Mucosa of rectum (tissue), 2 donors: ENCODE measurements at regions not wholly inside any gene's neighbourhood (a gene's known extent, or its start where the extent isn't known, plus 50 kb on each side); places are given as distances from the start of the nearest gene placed in this dataset.

Source experiments
- H3K27ac ChIP-seq, 2 donors: one replicate each; pipeline ENCODE4 v1.7.0; 2013; ENCODE audit warnings: inconsistent platforms in 2 of 2, low read depth in 2 of 2, low read length in 2 of 2
- H3K27me3 ChIP-seq, 2 donors: one replicate each; pipeline ENCODE4 v1.7.0; 2013; ENCODE audit warnings: low read length in 2 of 2; ENCODE audit not compliant: control insufficient read depth in 2 of 2, insufficient read depth in 2 of 2
- H3K36me3 ChIP-seq, 2 donors: one replicate each; pipeline ENCODE4 v1.7.0; 2013; ENCODE audit warnings: low read length in 2 of 2; ENCODE audit not compliant: control insufficient read depth in 2 of 2, insufficient read depth in 2 of 2
- H3K4me1 ChIP-seq, 2 donors: one replicate each; pipeline ENCODE4 v1.7.0; 2013; ENCODE audit warnings: low read length in 2 of 2, mild to moderate bottlenecking in 1 of 2; ENCODE audit not compliant: control insufficient read depth in 2 of 2, insufficient read depth in 2 of 2
- H3K4me3 ChIP-seq, 2 donors: one replicate each; pipeline ENCODE4 v1.7.0; 2013; ENCODE audit warnings: low read length in 2 of 2
- H3K9ac ChIP-seq, 2 donors: one replicate each; pipeline ENCODE4 v1.7.0; 2013; ENCODE audit warnings: low read length in 2 of 2, low read depth in 1 of 2, mild to moderate bottlenecking in 1 of 2
- H3K9me3 ChIP-seq, 2 donors: one replicate each; pipeline ENCODE4 v1.7.0; 2013; ENCODE audit warnings: low read length in 2 of 2; ENCODE audit not compliant: control insufficient read depth in 2 of 2
- donor health status: healthy.
- donor health status: Normal muscosa, but diverticular disease.

DNA sequence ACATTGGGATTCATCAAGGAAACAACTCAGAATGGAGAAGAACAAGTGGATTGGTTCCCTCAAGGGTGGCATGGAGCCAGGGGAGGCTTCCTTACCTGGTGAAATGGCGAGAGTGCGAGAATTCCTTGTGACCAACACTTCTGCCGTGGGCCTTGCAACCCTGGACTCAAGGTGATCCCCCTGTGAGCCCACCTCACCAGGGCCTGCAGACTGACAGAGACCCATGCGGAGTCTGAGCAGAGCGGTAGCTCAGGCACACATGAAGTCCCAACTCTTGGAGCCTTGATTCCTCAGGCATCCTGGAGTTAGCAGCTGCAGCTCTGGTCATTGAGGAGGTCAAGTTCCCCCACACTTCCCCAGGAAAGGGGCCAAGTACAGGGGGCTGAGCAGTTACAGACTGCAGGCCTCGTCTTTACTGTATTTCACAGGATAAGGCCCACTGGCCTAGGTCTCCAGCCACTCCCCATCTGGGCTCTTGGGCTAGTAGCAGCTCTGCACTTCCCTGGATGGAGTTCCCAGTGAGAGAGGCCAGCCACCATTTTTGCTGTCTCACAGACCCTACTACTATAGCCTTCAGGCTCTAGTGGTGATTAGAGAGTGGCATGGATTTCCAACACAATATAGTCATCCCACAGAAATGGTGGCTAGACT lies 269.5 kb upstream of the DCBLD2 start:
- H3K27me3 ChIP-seq, result no peaks in the 10 kb centered on the region
- no peak overlapping the region for H3K4me3 ChIP-seq
- no peak overlapping the region for H3K27ac ChIP-seq
- no peaks in the 10 kb centered on the region for H3K4me1 ChIP-seq
- H3K36me3 ChIP-seq, result no peaks in the 10 kb centered on the region
- no peak overlapping the region for H3K9ac ChIP-seq
- no peaks in the 10 kb centered on the region for H3K9me3 ChIP-seq

DNA sequence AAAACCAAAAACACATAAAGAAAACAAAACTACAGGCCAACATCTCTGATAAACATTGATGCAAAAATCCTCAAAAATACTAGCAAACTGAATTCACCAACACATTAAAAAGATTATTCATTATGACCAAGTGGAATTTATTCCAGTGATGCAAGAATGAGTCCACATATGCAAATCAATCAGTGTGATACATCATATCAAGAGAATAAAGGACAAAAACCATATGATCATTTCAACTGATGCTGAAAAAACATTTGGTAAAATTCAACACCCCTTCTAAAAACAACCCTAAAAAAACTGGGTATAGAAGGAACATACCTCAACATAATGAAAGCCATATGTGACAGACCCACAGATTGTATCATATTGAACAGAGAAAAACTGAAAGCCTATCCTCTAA lies 265.6 kb upstream of the DCBLD2 start:
- no peaks in the 10 kb centered on the region for H3K9me3 ChIP-seq
- H3K9ac ChIP-seq, result no peak overlapping the region
- no peaks in the 10 kb centered on the region for H3K4me1 ChIP-seq
- no peak overlapping the region for H3K4me3 ChIP-seq
- H3K36me3 ChIP-seq, result no peaks in the 10 kb centered on the region
- no peak overlapping the region for H3K27ac ChIP-seq
- peaks cover 0 to 2% of the 10 kb centered on the region in 2 donors for H3K27me3 ChIP-seq

DNA sequence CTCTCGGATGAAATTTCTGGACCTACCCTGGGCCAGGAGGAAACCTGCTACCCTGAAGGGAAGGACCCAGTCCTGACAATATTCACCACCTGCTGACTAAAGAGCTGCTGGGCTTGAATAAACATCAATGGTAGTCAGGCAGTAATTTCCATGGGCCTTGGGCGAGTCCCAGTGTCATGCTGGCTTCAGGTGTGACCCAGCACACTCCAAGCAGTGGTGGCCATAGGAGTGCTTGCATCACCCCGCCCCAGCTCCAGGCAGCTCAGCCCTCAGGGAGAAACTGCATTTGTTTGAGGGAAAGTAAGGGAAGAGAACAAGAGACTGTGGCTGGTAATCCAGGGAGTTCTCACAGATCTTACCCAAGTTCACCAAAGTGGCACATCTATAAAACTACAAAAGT lies 261.8 kb upstream of the DCBLD2 start:
- Histone ChIP-seq H3K27me3 (peaks cover 0 to 2% of the 10 kb centered on the region in 2 donors), H3K9ac (no peak overlapping the region), H3K4me1 (no peaks in the 10 kb centered on the region), H3K36me3 (no peaks in the 10 kb centered on the region), H3K27ac (no peak overlapping the region), H3K9me3 (peaks cover 4 to 6% of the 10 kb centered on the region in 2 donors), H3K4me3 (no peak overlapping the region)

DNA sequence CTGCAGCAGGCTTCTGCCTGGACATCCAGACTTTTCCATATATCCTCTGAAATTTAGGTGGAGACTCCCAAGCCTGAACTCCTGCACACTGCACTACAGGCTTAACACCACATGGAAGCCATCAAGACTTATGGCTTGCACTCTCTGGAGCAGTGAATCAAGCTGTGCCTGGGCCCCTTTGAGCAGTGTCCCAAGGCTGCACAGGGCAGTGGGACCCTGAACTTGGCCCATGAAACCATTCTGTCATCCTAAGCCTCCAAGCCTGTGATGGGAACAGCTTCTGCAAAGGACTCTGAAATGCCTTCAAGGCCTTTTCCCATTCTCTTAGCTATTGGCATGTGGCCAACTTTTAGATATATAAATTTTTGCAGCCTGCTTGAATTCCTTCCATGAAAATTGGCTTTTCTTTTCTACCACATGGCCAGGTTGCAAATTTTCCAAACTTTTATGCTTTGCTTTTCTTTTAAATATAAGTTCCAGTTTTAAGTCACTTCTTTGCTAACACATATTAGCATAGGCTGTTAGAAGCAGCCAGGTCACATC lies 257.8 kb upstream of the DCBLD2 start:
- no peaks in the 10 kb centered on the region for H3K4me1 ChIP-seq
- peaks cover 0 to 2% of the 10 kb centered on the region in 2 donors for H3K27me3 ChIP-seq
- H3K9ac ChIP-seq, result no peak overlapping the region
- H3K27ac ChIP-seq, result no peak overlapping the region
- no peak overlapping the region for H3K4me3 ChIP-seq
- peaks cover 4 to 6% of the 10 kb centered on the region in 2 donors for H3K9me3 ChIP-seq
- H3K36me3 ChIP-seq, result no peaks in the 10 kb centered on the region

DNA sequence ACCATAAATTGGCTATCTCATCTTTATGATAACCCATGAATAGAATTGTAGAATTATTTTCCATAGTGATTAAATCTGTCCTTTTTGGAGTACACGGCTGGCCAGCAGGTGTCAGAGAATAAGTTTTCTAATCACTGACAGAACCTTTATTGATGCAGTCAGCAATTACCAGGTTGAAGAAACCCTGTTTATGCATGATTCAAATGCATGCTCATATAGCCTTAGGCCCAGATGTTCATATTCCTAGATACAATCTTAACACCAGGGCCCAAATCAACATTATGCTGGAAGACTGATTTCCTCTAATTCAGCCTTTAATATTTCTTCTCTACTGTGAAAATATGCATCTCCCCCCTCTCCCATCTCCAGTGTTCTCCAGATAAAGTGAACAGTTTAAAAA lies 243.5 kb upstream of the DCBLD2 start:
- no peaks in the 10 kb centered on the region for H3K9me3 ChIP-seq
- no peaks in the 10 kb centered on the region for H3K4me1 ChIP-seq
- H3K27me3 ChIP-seq, result no peaks in the 10 kb centered on the region
- H3K27ac ChIP-seq, result no peak overlapping the region
- H3K9ac ChIP-seq, result no peak overlapping the region
- H3K36me3 ChIP-seq, result no peaks in the 10 kb centered on the region
- no peak overlapping the region for H3K4me3 ChIP-seq

DNA sequence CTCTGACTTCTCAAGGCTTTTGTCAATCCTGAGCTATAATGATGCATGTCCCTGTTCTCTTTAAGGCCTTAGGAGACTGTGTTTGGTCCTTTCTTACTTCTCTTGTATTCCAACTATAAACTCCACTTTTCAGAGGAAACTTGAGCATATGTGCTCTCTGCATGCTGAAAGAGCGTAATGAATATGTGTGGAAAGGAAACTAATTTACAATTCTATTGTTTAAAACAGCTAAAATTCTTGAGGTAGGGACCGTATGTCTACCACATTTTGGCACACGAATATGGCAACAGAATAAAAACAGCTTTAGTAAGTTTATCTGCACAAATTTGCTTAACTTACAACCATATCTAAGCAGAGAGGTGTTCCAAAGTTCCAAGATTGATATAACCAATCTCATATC lies 242.0 kb upstream of the DCBLD2 start:
- no peaks in the 10 kb centered on the region for H3K36me3 ChIP-seq
- H3K27ac ChIP-seq, result no peak overlapping the region
- H3K4me3 ChIP-seq, result no peak overlapping the region
- no peaks in the 10 kb centered on the region for H3K4me1 ChIP-seq
- H3K27me3 ChIP-seq, result no peaks in the 10 kb centered on the region
- H3K9ac ChIP-seq, result no peak overlapping the region
- H3K9me3 ChIP-seq, result no peaks in the 10 kb centered on the region

DNA sequence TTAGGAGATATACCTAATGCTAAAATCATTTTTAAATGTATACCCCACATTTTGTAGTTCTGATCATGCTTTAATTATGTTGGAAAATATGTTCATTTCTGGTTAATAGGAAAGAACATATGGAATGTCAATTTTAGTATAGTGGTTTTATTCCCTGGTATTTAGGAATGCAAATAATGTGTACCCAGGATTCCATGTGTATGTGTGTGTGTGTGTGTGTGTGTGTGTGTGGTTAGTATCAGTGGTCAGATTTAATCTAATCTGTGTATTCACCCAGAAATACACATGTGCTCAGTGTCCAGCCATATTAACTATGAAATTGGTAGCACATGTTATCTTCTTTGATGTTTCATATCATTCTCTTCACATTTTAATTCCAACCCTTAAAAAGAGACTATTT lies 233.5 kb upstream of the DCBLD2 start:
- Histone ChIP-seq H3K36me3 (no peaks in the 10 kb centered on the region), H3K9ac (no peak overlapping the region), H3K9me3 (no peaks in the 10 kb centered on the region), H3K4me1 (no peaks in the 10 kb centered on the region), H3K27me3 (no peaks in the 10 kb centered on the region), H3K27ac (no peak overlapping the region), H3K4me3 (no peak overlapping the region)

DNA sequence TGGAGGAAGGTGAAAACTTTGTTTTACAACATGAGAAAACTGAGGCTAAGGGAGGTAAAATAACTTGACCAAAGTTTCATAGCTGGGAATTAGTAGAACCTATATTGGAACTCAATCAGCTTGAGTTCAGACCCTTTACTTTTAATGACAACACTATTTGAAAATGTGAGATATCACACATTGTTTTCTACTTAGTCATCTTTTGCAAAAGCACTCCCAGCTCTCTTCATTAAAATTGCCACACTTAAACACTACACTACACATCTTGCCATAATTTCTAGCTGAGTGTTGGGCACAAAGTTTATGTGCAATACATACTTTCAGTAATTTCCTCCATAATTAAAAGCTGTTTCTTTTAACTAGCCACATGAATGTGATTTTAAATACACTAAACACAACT lies 230.4 kb upstream of the DCBLD2 start:
- H3K9me3 ChIP-seq, result no peaks in the 10 kb centered on the region
- no peak overlapping the region for H3K4me3 ChIP-seq
- H3K9ac ChIP-seq, result no peak overlapping the region
- no peaks in the 10 kb centered on the region for H3K27me3 ChIP-seq
- H3K4me1 ChIP-seq, result no peaks in the 10 kb centered on the region
- no peaks in the 10 kb centered on the region for H3K36me3 ChIP-seq
- no peak overlapping the region for H3K27ac ChIP-seq

DNA sequence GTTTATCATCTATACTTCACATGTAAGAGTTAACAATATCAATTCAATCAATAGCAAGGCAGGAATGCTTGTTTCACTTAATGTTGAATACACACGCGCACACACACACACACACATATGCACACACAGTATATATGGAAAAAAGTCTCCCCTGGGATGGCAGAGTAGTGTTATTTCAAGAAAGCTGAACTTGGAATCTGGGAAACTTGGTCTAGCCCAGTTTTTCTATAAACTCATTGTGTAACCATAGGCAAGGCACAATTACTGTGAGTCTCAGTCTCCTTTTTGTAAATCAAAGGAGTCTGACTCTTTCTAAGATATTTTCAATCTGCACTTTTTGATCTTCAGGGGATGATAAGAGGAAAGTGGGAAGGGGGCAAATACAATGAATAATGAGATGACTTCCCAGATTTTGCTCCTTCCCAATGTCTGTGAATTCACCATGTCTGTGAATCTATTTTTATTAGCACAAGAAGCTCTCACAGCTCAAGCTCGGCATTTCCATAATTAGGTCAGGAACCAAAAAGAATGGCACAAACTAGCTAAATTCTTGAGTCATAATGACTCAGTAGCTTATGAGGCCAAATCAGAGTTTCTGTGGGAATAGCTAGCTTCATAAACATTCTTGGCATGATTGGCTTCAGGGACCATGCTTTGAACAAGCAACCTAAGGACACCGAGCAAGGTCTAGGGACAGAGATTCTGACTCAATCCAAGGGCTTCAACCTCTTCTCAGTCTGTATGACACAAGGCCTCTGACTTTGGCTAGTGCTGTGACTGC lies 227.4 kb upstream of the DCBLD2 start:
- no peaks in the 10 kb centered on the region for H3K27me3 ChIP-seq
- no peak overlapping the region for H3K9ac ChIP-seq
- H3K4me3 ChIP-seq, result no peak overlapping the region
- no peaks in the 10 kb centered on the region for H3K4me1 ChIP-seq
- H3K36me3 ChIP-seq, result no peaks in the 10 kb centered on the region
- H3K27ac ChIP-seq, result no peak overlapping the region
- H3K9me3 ChIP-seq, result no peaks in the 10 kb centered on the region

DNA sequence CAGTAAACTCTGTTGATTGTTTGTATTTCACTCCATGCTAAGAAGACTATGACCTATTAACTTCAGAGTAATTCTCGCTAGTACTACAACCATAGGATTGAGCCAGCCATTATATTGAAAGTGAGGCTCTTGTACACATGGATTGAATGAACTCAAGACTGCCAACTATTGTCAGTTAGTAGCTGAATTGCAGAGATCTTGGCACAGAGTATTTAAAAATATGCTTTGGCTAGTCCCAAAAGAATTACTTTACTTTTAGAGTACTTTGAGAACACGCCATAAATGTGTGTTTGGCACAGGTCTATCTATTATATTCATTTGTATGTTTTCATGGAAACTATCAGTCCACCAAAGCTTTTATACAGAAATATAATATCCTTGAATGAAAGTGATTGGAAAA lies 226.7 kb upstream of the DCBLD2 start:
- H3K4me3 ChIP-seq, result no peak overlapping the region
- H3K27ac ChIP-seq, result no peak overlapping the region
- H3K9ac ChIP-seq, result no peak overlapping the region
- H3K36me3 ChIP-seq, result no peaks in the 10 kb centered on the region
- no peaks in the 10 kb centered on the region for H3K4me1 ChIP-seq
- no peaks in the 10 kb centered on the region for H3K27me3 ChIP-seq
- H3K9me3 ChIP-seq, result no peaks in the 10 kb centered on the region
